ENCODE measurements at regions not wholly inside any gene's neighbourhood (a gene's known extent, or its start where the extent isn't known, plus 50 kb on each side); places are given as distances from the start of the nearest gene placed in this dataset.

DNA sequence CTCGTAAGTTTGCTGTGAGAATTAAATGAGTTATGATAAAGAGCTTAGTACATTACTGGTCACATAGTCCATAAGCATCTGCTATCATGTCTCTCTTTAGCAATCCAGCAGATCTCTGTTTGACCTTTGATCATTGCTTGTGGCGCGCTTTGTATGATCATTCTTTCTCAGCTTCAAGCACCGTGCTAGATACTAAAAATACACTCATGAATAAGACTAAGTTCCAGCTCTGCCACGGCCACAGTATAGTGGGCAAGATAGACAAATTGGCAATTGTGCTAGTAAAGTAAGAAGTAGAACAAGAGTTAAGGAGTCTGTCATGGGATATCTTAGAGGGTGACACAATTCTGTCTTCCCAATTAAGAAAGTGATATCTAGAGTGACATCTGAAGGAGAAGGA lies 75.2 kb upstream of the ADGRF1 start (continued):
- TF ChIP-seq, protein P1, sequence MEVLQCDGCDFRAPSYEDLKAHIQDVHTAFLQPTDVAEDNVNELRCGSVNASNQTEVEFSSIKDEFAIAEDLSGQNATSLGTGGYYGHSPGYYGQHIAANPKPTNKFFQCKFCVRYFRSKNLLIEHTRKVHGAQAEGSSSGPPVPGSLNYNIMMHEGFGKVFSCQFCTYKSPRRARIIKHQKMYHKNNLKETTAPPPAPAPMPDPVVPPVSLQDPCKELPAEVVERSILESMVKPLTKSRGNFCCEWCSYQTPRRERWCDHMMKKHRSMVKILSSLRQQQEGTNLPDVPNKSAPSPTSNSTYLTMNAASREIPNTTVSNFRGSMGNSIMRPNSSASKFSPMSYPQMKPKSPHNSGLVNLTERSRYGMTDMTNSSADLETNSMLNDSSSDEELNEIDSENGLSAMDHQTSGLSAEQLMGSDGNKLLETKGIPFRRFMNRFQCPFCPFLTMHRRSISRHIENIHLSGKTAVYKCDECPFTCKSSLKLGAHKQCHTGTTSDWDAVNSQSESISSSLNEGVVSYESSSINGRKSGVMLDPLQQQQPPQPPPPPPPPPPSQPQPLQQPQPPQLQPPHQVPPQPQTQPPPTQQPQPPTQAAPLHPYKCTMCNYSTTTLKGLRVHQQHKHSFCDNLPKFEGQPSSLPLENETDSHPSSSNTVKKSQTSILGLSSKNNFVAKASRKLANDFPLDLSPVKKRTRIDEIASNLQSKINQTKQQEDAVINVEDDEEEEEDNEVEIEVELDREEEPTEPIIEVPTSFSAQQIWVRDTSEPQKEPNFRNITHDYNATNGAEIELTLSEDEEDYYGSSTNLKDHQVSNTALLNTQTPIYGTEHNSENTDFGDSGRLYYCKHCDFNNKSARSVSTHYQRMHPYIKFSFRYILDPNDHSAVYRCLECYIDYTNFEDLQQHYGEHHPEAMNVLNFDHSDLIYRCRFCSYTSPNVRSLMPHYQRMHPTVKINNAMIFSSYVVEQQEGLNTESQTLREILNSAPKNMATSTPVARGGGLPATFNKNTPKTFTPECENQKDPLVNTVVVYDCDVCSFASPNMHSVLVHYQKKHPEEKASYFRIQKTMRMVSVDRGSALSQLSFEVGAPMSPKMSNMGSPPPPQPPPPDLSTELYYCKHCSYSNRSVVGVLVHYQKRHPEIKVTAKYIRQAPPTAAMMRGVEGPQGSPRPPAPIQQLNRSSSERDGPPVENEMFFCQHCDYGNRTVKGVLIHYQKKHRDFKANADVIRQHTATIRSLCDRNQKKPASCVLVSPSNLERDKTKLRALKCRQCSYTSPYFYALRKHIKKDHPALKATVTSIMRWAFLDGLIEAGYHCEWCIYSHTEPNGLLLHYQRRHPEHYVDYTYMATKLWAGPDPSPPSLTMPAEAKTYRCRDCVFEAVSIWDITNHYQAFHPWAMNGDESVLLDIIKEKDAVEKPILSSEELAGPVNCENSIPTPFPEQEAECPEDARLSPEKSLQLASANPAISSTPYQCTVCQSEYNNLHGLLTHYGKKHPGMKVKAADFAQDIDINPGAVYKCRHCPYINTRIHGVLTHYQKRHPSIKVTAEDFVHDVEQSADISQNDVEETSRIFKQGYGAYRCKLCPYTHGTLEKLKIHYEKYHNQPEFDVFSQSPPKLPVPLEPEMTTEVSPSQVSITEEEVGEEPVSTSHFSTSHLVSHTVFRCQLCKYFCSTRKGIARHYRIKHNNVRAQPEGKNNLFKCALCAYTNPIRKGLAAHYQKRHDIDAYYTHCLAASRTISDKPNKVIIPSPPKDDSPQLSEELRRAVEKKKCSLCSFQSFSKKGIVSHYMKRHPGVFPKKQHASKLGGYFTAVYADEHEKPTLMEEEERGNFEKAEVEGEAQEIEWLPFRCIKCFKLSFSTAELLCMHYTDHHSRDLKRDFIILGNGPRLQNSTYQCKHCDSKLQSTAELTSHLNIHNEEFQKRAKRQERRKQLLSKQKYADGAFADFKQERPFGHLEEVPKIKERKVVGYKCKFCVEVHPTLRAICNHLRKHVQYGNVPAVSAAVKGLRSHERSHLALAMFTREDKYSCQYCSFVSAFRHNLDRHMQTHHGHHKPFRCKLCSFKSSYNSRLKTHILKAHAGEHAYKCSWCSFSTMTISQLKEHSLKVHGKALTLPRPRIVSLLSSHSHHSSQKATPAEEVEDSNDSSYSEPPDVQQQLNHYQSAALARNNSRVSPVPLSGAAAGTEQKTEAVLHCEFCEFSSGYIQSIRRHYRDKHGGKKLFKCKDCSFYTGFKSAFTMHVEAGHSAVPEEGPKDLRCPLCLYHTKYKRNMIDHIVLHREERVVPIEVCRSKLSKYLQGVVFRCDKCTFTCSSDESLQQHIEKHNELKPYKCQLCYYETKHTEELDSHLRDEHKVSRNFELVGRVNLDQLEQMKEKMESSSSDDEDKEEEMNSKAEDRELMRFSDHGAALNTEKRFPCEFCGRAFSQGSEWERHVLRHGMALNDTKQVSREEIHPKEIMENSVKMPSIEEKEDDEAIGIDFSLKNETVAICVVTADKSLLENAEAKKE (CRISPR knock-in tag; IDR thresholded peaks at IDR 0.05) = no peak
- TF ChIP-seq, protein P2, sequence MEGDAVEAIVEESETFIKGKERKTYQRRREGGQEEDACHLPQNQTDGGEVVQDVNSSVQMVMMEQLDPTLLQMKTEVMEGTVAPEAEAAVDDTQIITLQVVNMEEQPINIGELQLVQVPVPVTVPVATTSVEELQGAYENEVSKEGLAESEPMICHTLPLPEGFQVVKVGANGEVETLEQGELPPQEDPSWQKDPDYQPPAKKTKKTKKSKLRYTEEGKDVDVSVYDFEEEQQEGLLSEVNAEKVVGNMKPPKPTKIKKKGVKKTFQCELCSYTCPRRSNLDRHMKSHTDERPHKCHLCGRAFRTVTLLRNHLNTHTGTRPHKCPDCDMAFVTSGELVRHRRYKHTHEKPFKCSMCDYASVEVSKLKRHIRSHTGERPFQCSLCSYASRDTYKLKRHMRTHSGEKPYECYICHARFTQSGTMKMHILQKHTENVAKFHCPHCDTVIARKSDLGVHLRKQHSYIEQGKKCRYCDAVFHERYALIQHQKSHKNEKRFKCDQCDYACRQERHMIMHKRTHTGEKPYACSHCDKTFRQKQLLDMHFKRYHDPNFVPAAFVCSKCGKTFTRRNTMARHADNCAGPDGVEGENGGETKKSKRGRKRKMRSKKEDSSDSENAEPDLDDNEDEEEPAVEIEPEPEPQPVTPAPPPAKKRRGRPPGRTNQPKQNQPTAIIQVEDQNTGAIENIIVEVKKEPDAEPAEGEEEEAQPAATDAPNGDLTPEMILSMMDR (conservative IDR thresholded peaks at IDR 0.05; ENCODE audit: low read depth in 2 of 2) = no peak
- TF ChIP-seq POLR2AphosphoS5 (IDR thresholded peaks at IDR 0.05; ENCODE audit: low read depth) = no peak
- TF ChIP-seq ZNF331 (CRISPR knock-in tag; IDR thresholded peaks at IDR 0.05; ENCODE audit: low read depth) = no peak
- TF ChIP-seq EZH2 (IDR thresholded peaks at IDR 0.05; ENCODE audit: low read depth, unreplicated experiment) = no peak
- TF ChIP-seq STAT1 (IDR thresholded peaks at IDR 0.05; ENCODE audit: unreplicated experiment) = no peak

DNA sequence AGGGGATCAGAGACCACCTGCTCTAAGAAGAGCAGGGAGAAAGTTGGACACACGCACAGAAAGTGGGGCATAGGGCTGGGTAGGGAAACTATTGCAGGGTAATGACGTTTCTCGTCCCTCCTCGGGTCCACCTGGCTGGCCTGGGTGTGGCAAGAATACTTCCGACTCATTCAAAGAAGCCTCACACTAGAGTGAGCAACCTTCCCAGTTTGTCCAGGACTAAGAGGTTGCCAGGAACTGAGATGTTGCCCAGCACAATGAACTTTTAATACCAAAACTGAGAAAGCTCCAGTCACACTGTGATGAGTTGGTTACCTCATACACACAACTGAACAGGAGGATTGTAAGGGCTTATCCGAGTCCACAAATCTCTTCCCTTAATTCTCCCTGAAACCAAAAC lies 74.5 kb upstream of the ADGRF1 start:
- Histone ChIP-seq H2AFZ (no peak overlapping the region), H3K27me3 (ENCODE audit: insufficient read depth) (no peaks in the 10 kb centered on the region), H4K20me1 (replicated peaks; ENCODE audit: insufficient read depth) (no peaks in the 10 kb centered on the region), H3K27ac (ENCODE audit: low read depth) (no peak overlapping the region), H3K4me3 (no peak overlapping the region), H3K79me2 (replicated peaks; ENCODE audit: insufficient read depth) (no peaks in the 10 kb centered on the region), H3F3A (replicated peaks; ENCODE audit: low read depth) (no peaks in the 10 kb centered on the region), H3K4me2 (no peak overlapping the region), H3K36me3 (ENCODE audit: insufficient read depth) (no peaks in the 10 kb centered on the region), H3K9me2 (ENCODE audit: insufficient read depth) (no peaks in the 10 kb centered on the region), H3K4me1 (ENCODE audit: insufficient read depth) (no peaks in the 10 kb centered on the region)
- ATAC-seq (no peak), DNase-seq (ENCODE audit: low spot score) (no peak)
- TF ChIP-seq, protein P3, sequence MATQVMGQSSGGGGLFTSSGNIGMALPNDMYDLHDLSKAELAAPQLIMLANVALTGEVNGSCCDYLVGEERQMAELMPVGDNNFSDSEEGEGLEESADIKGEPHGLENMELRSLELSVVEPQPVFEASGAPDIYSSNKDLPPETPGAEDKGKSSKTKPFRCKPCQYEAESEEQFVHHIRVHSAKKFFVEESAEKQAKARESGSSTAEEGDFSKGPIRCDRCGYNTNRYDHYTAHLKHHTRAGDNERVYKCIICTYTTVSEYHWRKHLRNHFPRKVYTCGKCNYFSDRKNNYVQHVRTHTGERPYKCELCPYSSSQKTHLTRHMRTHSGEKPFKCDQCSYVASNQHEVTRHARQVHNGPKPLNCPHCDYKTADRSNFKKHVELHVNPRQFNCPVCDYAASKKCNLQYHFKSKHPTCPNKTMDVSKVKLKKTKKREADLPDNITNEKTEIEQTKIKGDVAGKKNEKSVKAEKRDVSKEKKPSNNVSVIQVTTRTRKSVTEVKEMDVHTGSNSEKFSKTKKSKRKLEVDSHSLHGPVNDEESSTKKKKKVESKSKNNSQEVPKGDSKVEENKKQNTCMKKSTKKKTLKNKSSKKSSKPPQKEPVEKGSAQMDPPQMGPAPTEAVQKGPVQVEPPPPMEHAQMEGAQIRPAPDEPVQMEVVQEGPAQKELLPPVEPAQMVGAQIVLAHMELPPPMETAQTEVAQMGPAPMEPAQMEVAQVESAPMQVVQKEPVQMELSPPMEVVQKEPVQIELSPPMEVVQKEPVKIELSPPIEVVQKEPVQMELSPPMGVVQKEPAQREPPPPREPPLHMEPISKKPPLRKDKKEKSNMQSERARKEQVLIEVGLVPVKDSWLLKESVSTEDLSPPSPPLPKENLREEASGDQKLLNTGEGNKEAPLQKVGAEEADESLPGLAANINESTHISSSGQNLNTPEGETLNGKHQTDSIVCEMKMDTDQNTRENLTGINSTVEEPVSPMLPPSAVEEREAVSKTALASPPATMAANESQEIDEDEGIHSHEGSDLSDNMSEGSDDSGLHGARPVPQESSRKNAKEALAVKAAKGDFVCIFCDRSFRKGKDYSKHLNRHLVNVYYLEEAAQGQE (IDR thresholded peaks at IDR 0.05; ENCODE audit: unreplicated experiment) = no peak
- TF ChIP-seq JUNB (IDR thresholded peaks at IDR 0.05; ENCODE audit: unreplicated experiment) (no peak), POLR2AphosphoS5 (IDR thresholded peaks at IDR 0.05; ENCODE audit: low read depth) (no peak), ZNF331 (CRISPR knock-in tag; IDR thresholded peaks at IDR 0.05; ENCODE audit: low read depth) (no peak), ZNF114 (CRISPR knock-in tag; IDR thresholded peaks at IDR 0.05) (no peak), EZH2phosphoT487 (IDR thresholded peaks at IDR 0.05; ENCODE audit: unreplicated experiment) (no peak), STAT1 (IDR thresholded peaks at IDR 0.05; ENCODE audit: unreplicated experiment) (no peak)
- no peaks in the 10 kb centered on the region for H3K27me3 Mint-ChIP-seq (ENCODE audit: insufficient read depth, low read depth, poor library complexity)
- H3K4me3 Mint-ChIP-seq = no peak overlapping the region
- peaks cover 8% of the 10 kb centered on the region for H3K4me1 Mint-ChIP-seq
- H3K9me3 Mint-ChIP-seq = no peaks in the 10 kb centered on the region
- H3K27ac Mint-ChIP-seq = no peak overlapping the region
- H3K36me3 Mint-ChIP-seq (ENCODE audit: low read depth) = no peaks in the 10 kb centered on the region

All from GM23338 (cell line).